Retinal pigment epithelial cell (primary cell): ENCODE measurements at regions not wholly inside any gene's neighbourhood (a gene's known extent, or its start where the extent isn't known, plus 50 kb on each side); places are given as distances from the start of the nearest gene placed in this dataset.

Source experiments
- DNase-seq: peaks from one replicate; pipeline ENCODE4 v3.0.0-alpha.2; 2010; ENCODE audit warnings: low read depth
- H3K4me3 ChIP-seq: 2 replicates; pipeline ENCODE4 v1.5.1; 2011; ENCODE audit warnings: mild to moderate bottlenecking, low read length, control low read depth, moderate library complexity
- CTCF ChIP-seq: conservative IDR thresholded peaks from 2 replicates; pipeline ENCODE4 v1.5.1; 2011; ENCODE audit warnings: low read depth, low read length, control low read depth, inconsistent platforms

GRCh38 chr9:21561502-21561901, 79.4 kb upstream of the IFNE start:
- TF ChIP-seq CTCF, result no peak
- H3K4me3 ChIP-seq, result no peak overlapping the region
- DNase-seq, result no peak

GRCh38 chr9:21564175-21564574, 82.1 kb upstream of the IFNE start:
- TF ChIP-seq CTCF, result no peak
- no peak for DNase-seq
- H3K4me3 ChIP-seq, result no peak overlapping the region

- TF ChIP-seq CTCF, result no peak
- no peak overlapping the region for H3K4me3 ChIP-seq
- DNase-seq, result no peak
These were observed 83.0 kb upstream of the IFNE start for GRCh38 chr9:21565155-21565554.

- no peak overlapping the region for H3K4me3 ChIP-seq
- no peak for TF ChIP-seq CTCF
- no peak for DNase-seq
These were observed 85.8 kb upstream of the IFNE start for GRCh38 chr9:21567926-21568325.

- DNase-seq, result no peak
- H3K4me3 ChIP-seq, result no peak overlapping the region
- TF ChIP-seq CTCF, result no peak
These were observed 86.4 kb upstream of the IFNE start for GRCh38 chr9:21568484-21568883.

GRCh38 chr9:21569721-21570120, 87.6 kb upstream of the IFNE start:
- H3K4me3 ChIP-seq, result no peak overlapping the region
- no peak for DNase-seq
- no peak for TF ChIP-seq CTCF

GRCh38 chr9:21570643-21571275, 88.6 kb upstream of the IFNE start:
- no peak for DNase-seq
- TF ChIP-seq CTCF, result no peak
- H3K4me3 ChIP-seq, result no peak overlapping the region
